GM21576 (cell line): ENCODE measurements at regions not wholly inside any gene's neighbourhood (a gene's known extent, or its start where the extent isn't known, plus 50 kb on each side); places are given as distances from the start of the nearest gene placed in this dataset.

ENCODE experiments used
- ATAC-seq: cut with Tn5 transposase; IDR thresholded peaks from one replicate; pipeline ENCODE4 v1.9.1; 2021; ENCODE audit warnings: mild to moderate bottlenecking, moderate library complexity; ENCODE audit not compliant: unreplicated experiment

GRCh38 chr3:143901105-143901504 lies 52.8 kb upstream of the SLC9A9 start:
- ATAC-seq = no peak

DNA sequence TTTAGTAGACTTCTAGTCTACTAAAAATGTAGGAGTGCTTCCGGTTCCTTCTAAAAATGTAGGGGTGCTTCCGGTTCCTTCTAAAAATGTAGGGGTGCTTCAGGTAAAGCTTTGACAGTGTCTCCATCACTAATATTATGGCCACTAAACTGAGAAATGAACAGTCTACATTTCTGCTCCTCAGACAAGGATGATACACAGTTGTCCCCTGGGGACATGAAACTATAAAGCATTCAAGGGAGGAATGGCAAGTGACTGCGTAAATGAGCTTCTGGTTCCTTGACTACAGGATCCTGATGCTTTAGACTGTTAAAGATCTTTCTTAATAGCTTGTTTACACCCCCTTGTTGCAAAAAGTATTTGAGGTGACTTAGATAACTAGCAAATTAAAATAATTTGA lies 53.9 kb upstream of the SLC9A9 start:
- no peak for ATAC-seq

DNA sequence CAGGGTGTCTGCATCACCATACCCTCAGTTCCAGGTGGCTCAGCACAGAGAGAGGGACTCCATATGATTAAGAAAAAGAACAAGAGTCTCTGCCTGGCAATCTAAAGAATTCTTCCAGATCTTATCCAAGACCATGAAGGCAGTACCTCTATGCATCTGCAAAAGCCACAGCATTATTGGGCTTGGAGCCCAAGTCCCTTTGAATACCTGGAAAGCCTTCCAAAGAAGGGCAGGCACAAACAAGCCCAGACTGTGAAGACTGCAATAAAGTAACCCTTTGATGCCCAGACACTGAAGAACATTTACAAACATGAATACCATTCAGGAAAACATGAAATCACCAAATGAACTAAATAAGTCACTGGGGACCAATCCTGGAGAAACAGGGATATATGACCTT lies 60.9 kb upstream of the DIPK2A start:
- no peak for ATAC-seq

GRCh38 chr3:143914257-143914656 lies 57.4 kb upstream of the DIPK2A start:
- no peak for ATAC-seq

GRCh38 chr3:143918848-143919247 lies 52.8 kb upstream of the DIPK2A start:
- ATAC-seq = no peak

- ATAC-seq = peak; percentile 41
Observed at GRCh38 chr3:143921176-143921575, 50.4 kb upstream of the DIPK2A start.
